HL-60 (cell line): ENCODE measurements at regions not wholly inside any gene's neighbourhood (a gene's known extent, or its start where the extent isn't known, plus 50 kb on each side); places are given as distances from the start of the nearest gene placed in this dataset.

Experiments
- DNase-seq, 2 experiments: peaks; one replicate each; pipeline ENCODE4 v3.0.0-alpha.2; 2010 to 2020; ENCODE audit warnings: low read depth in 1 of 2, low spot score in 1 of 2
- H3K27ac ChIP-seq: fragments of 250-450 bp; sonication (Bioruptor Pico); replicated peaks from 2 replicates; pipeline ENCODE4 v1.5.1; 2020; ENCODE audit warnings: mild to moderate bottlenecking, moderate library complexity
- H3K27me3 ChIP-seq: fragments of 250-450 bp; sonication (Bioruptor Pico); 2 replicates; pipeline ENCODE4 v1.5.1; 2021; ENCODE audit warnings: mild to moderate bottlenecking, moderate library complexity; ENCODE audit not compliant: insufficient read depth, poor library complexity, severe bottlenecking
- H3K4me3 ChIP-seq: replicated peaks from 2 replicates; pipeline ENCODE4 v1.5.1; 2011; ENCODE audit warnings: mild to moderate bottlenecking, control low read depth, low read length; ENCODE audit not compliant: insufficient read depth
- CTCF ChIP-seq: IDR thresholded peaks from one replicate; pipeline ENCODE4 v1.5.1; 2011; ENCODE audit warnings: low read length, control low read depth, inconsistent platforms; ENCODE audit not compliant: insufficient read depth
- GABPA ChIP-seq: IDR thresholded peaks from 2 replicates; pipeline ENCODE4 v1.6.1; 2012; ENCODE audit warnings: low read depth
- POLR2AphosphoS5 ChIP-seq: IDR thresholded peaks from 2 replicates; pipeline ENCODE4 v1.6.1; 2012; ENCODE audit warnings: low read depth
- SPI1 ChIP-seq: IDR thresholded peaks from 2 replicates; pipeline ENCODE4 v1.6.1; 2012; ENCODE audit warnings: low read depth, mild to moderate bottlenecking, borderline replicate concordance
- TF ChIP-seq, protein P1 (sequence below): IDR thresholded peaks from 2 replicates; pipeline ENCODE4 v1.6.1; 2012; ENCODE audit warnings: low read depth; ENCODE audit not compliant: insufficient replicate concordance

DNA sequence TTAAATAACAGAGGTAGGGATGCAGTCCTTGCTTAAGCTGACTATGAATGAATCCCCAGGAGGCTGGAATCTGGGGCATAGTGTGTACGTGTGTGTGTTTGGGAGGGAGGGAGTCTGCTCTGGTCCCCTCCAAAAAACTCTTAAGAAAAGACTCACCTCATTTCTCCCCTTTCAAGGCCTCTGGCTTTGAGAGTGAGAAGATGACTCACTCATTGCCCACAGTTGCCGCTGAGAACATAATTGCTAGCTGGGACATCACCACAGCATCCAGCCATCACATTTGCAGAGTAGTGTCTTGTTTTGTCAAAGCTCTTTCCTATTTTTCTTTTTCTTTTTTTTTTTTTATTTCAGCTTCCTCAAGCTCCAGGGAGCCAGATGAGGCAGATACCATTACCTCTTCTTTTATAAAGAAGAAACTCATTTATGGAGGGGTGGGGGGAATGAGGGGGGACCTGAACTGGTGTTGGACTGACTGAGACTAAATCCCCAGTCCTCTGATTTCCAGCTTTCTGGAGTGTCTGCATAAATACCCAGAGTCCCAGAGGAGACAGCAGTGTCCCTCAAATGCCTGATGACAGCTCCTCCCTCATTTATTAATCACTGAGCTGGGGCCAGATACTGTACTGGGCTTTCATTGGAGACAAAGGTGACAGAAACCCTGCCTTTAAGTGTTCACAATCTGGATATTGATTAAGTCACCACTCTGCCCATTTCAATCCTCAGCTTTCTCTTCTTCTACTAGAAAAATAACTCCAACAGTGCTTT lies 61.9 kb upstream of the LAS1L start:
- peak in 1 of 2 experiments; percentile 71 for DNase-seq
- Histone ChIP-seq H3K4me3 (no peak overlapping the region), H3K27ac (peak overlapping the region; percentile 61), H3K27me3 (no peaks in the 10 kb centered on the region)
- TF ChIP-seq, protein P1, sequence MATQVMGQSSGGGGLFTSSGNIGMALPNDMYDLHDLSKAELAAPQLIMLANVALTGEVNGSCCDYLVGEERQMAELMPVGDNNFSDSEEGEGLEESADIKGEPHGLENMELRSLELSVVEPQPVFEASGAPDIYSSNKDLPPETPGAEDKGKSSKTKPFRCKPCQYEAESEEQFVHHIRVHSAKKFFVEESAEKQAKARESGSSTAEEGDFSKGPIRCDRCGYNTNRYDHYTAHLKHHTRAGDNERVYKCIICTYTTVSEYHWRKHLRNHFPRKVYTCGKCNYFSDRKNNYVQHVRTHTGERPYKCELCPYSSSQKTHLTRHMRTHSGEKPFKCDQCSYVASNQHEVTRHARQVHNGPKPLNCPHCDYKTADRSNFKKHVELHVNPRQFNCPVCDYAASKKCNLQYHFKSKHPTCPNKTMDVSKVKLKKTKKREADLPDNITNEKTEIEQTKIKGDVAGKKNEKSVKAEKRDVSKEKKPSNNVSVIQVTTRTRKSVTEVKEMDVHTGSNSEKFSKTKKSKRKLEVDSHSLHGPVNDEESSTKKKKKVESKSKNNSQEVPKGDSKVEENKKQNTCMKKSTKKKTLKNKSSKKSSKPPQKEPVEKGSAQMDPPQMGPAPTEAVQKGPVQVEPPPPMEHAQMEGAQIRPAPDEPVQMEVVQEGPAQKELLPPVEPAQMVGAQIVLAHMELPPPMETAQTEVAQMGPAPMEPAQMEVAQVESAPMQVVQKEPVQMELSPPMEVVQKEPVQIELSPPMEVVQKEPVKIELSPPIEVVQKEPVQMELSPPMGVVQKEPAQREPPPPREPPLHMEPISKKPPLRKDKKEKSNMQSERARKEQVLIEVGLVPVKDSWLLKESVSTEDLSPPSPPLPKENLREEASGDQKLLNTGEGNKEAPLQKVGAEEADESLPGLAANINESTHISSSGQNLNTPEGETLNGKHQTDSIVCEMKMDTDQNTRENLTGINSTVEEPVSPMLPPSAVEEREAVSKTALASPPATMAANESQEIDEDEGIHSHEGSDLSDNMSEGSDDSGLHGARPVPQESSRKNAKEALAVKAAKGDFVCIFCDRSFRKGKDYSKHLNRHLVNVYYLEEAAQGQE = no peak
- TF ChIP-seq GABPA = no peak
- TF ChIP-seq CTCF = no peak
- no peak for TF ChIP-seq POLR2AphosphoS5
- no peak for TF ChIP-seq SPI1

GRCh38 chrX:65595460-65595876 lies 60.9 kb upstream of the LAS1L start:
- Histone ChIP-seq H3K4me3 (no peak overlapping the region), H3K27me3 (no peaks in the 10 kb centered on the region), H3K27ac (peak overlapping the region; percentile 61)
- TF ChIP-seq GABPA (no peak), CTCF (peak; percentile 93), SPI1 (peak; percentile 76; the same call in 1 of the 2 replicates), POLR2AphosphoS5 (peak; percentile 27; the same call in 1 of the 2 replicates)
- TF ChIP-seq, protein P1 = no peak
- peak; percentile 76 to 98 for DNase-seq

- H3K27me3 ChIP-seq = no peaks in the 10 kb centered on the region
- no peak for TF ChIP-seq GABPA
- no peak for TF ChIP-seq SPI1
- TF ChIP-seq, protein P1 = no peak
- TF ChIP-seq CTCF = no peak
- TF ChIP-seq POLR2AphosphoS5 = no peak
- no peak overlapping the region for H3K4me3 ChIP-seq
- H3K27ac ChIP-seq = no peak overlapping the region
- no peak for DNase-seq
Measured at GRCh38 chrX:65591206-65591605, 56.6 kb upstream of the LAS1L start.
